ENCODE measurements at regions not wholly inside any gene's neighbourhood (a gene's known extent, or its start where the extent isn't known, plus 50 kb on each side); places are given as distances from the start of the nearest gene placed in this dataset.

- no peak for DNase-seq (ENCODE audit: low read depth, low spot score)
- in situ Hi-C loops (cut with HindIII; ENCODE audit: low pct_unique_long_range_greater_than_20kb, low sequenced_read_pairs) (no loop called here), intact Hi-C loops (cut with micrococcal nuclease; ENCODE audit: unreplicated experiment) (no loop called here)
- Histone ChIP-seq H3K9me3 (ENCODE audit: control insufficient read depth, insufficient read depth, low read depth, low read length) (no peaks in the 10 kb centered on the region), H3K4me3 (ENCODE audit: low read depth in 2 of 2, low read length in 2 of 2) (no peak overlapping the region), H3K27ac (ENCODE audit: low read length) (no peak overlapping the region), H3K36me3 (ENCODE audit: control insufficient read depth, insufficient read depth, low read length) (no peaks in the 10 kb centered on the region), H3K27me3 (ENCODE audit: control insufficient read depth, insufficient read depth, low read length) (no peaks in the 10 kb centered on the region), H3K4me1 (ENCODE audit: control insufficient read depth, insufficient read depth, low read length) (no peaks in the 10 kb centered on the region)
- BruUV-seq (replicated peaks), result no TSS peak
- ChIA-PET CTCF (no interaction called here), POLR2A (no interaction called here)
- TF ChIP-seq SIN3A (IDR thresholded peaks at IDR 0.05; ENCODE audit: borderline replicate concordance, insufficient read depth, low read depth, low read length) (no peak), REST (IDR thresholded peaks at IDR 0.05; ENCODE audit: insufficient read depth in 1 of 2, low read depth in 2 of 2, low read length in 1 of 2) (no peak), CTCF (IDR thresholded peaks at IDR 0.05) (no peak), TCF7L2 (IDR thresholded peaks at IDR 0.05; ENCODE audit: low read depth, low read length) (no peak), POLR2AphosphoS5 (IDR thresholded peaks at IDR 0.05; ENCODE audit: low read depth, low read length) (no peak)
- no peak for ATAC-seq
Observed at GRCh38 chr3:79947957-79948356, 180.2 kb upstream of the ROBO1 start.

GRCh38 chr3:79947469-79947868 lies 179.7 kb upstream of the ROBO1 start:
- Histone ChIP-seq H3K27me3 (ENCODE audit: control insufficient read depth, insufficient read depth, low read length) (no peaks in the 10 kb centered on the region), H3K36me3 (ENCODE audit: control insufficient read depth, insufficient read depth, low read length) (no peaks in the 10 kb centered on the region), H3K27ac (ENCODE audit: low read length) (no peak overlapping the region), H3K9me3 (ENCODE audit: control insufficient read depth, insufficient read depth, low read depth, low read length) (no peaks in the 10 kb centered on the region), H3K4me3 (ENCODE audit: low read depth in 2 of 2, low read length in 2 of 2) (no peak overlapping the region), H3K4me1 (ENCODE audit: control insufficient read depth, insufficient read depth, low read length) (no peaks in the 10 kb centered on the region)
- in situ Hi-C loops (cut with HindIII; ENCODE audit: low pct_unique_long_range_greater_than_20kb, low sequenced_read_pairs) (no loop called here), intact Hi-C loops (cut with micrococcal nuclease; ENCODE audit: unreplicated experiment) (no loop called here)
- no peak for DNase-seq (ENCODE audit: low read depth, low spot score)
- BruUV-seq (replicated peaks), result no TSS peak
- ChIA-PET CTCF (no interaction called here), POLR2A (no interaction called here)
- ATAC-seq, result no peak
- TF ChIP-seq CTCF (IDR thresholded peaks at IDR 0.05), result no peak
- TF ChIP-seq TCF7L2 (IDR thresholded peaks at IDR 0.05; ENCODE audit: low read depth, low read length), result no peak
- TF ChIP-seq SIN3A (IDR thresholded peaks at IDR 0.05; ENCODE audit: borderline replicate concordance, insufficient read depth, low read depth, low read length), result no peak
- TF ChIP-seq REST (IDR thresholded peaks at IDR 0.05; ENCODE audit: insufficient read depth in 1 of 2, low read depth in 2 of 2, low read length in 1 of 2), result no peak
- no peak for TF ChIP-seq POLR2AphosphoS5 (IDR thresholded peaks at IDR 0.05; ENCODE audit: low read depth, low read length)

All from Panc1 (cell line).